HL-60 (cell line): ENCODE measurements at regions not wholly inside any gene's neighbourhood (a gene's known extent, or its start where the extent isn't known, plus 50 kb on each side); places are given as distances from the start of the nearest gene placed in this dataset.

Source experiments
- CTCF ChIP-seq: IDR thresholded peaks from one replicate; pipeline ENCODE4 v1.5.1; 2011; ENCODE audit warnings: low read length, control low read depth, inconsistent platforms; ENCODE audit not compliant: insufficient read depth
- GABPA ChIP-seq: IDR thresholded peaks from 2 replicates; pipeline ENCODE4 v1.6.1; 2012; ENCODE audit warnings: low read depth
- POLR2AphosphoS5 ChIP-seq: IDR thresholded peaks from 2 replicates; pipeline ENCODE4 v1.6.1; 2012; ENCODE audit warnings: low read depth
- REST ChIP-seq: IDR thresholded peaks from 2 replicates; pipeline ENCODE4 v1.6.1; 2012; ENCODE audit warnings: low read depth; ENCODE audit not compliant: insufficient replicate concordance
- SPI1 ChIP-seq: IDR thresholded peaks from 2 replicates; pipeline ENCODE4 v1.6.1; 2012; ENCODE audit warnings: low read depth, mild to moderate bottlenecking, borderline replicate concordance

- TF ChIP-seq CTCF (no peak), POLR2AphosphoS5 (no peak), REST (no peak), SPI1 (no peak), GABPA (no peak)
Observed at GRCh38 chr1:30479575-30479974, 243.8 kb downstream of the MATN1 start.
